Testis (tissue), 2 donors: ENCODE measurements at regions not wholly inside any gene's neighbourhood (a gene's known extent, or its start where the extent isn't known, plus 50 kb on each side); places are given as distances from the start of the nearest gene placed in this dataset.

Source experiments
- DNase-seq: peaks from one replicate; pipeline ENCODE4 v3.0.0-alpha.2; 2019
- H3K27ac ChIP-seq, 2 donors: fragments of 200-600 bp; sonication (generic); one replicate each; pipeline ENCODE4 v1.5.1; 2019
- H3K27me3 ChIP-seq: fragments of 200-600 bp; sonication (generic); one replicate; pipeline ENCODE4 v1.5.1; 2019
- H3K36me3 ChIP-seq: fragments of 200-600 bp; sonication (generic); one replicate; pipeline ENCODE4 v1.5.1; 2017; ENCODE audit warnings: low read depth; ENCODE audit errors: missing control alignments
- H3K4me1 ChIP-seq: fragments of 200-600 bp; sonication (generic); one replicate; pipeline ENCODE4 v1.5.1; 2019
- H3K4me3 ChIP-seq, 2 donors: fragments of 200-600 bp; sonication (generic); one replicate each; pipeline ENCODE4 v1.5.1; 2017 to 2019
- H3K9me3 ChIP-seq: fragments of 200-600 bp; sonication (generic); one replicate; pipeline ENCODE4 v1.5.1; 2017
- POLR2A ChIP-seq: fragments of 450-650 bp; IDR thresholded peaks from one replicate; pipeline ENCODE4 v1.6.1; 2017; ENCODE audit warnings: antibody characterized with exemption, mild to moderate bottlenecking, moderate library complexity
- WGBS, 2 donors: methylation state at CpG; one replicate each; pipeline ENCODE4 v1.1.5; 2018; 5-methylcytosine and 5-hydroxymethylcytosine counted together
- intact Hi-C: fragments of 100-400 bp; cut with DNase I; formaldehyde crosslinking; loops from one replicate; pipeline ENCODE4 v1.15.1; 2023; ENCODE audit warnings: low total_unique reads
- TF ChIP-seq, protein P1 (sequence below), 3 experiments: fragments of 450-650 bp in 2 of 3; fragments of 200-600 bp in 1 of 3; sonication (generic) in 1 of 3; IDR thresholded peaks; one replicate each; pipeline ENCODE4 v1.5.1; 2016 to 2019; ENCODE audit warnings: antibody characterized with exemption in 3 of 3, mild to moderate bottlenecking in 2 of 3, moderate library complexity in 1 of 3

DNA sequence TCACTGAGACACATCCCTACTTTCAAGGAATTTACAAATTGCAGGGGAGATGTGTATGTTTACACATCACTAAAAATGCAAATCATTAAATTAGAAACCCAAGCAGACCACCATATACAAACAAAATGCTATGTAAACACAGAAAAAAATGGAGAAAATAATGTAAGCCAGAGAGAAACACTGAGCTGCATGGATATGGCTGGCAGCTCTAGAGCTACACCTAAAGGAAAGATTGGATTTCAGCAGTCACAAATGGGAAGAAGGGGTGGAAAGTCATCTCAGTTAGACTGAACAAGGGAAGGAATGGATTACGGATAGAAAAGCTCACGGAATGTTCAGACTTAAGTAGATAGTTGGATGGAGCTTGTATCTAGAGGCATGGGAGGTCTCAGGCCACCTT, 186.3 kb downstream of the MOSPD2 start:
- intact Hi-C loops, result no loop called here
- H3K4me3 ChIP-seq, result no peak overlapping the region
- DNase-seq, result no peak
- no peaks in the 10 kb centered on the region for H3K4me1 ChIP-seq
- no peaks in the 10 kb centered on the region for H3K36me3 ChIP-seq
- no peaks in the 10 kb centered on the region for H3K27me3 ChIP-seq
- TF ChIP-seq POLR2A, result no peak
- TF ChIP-seq, protein P1, sequence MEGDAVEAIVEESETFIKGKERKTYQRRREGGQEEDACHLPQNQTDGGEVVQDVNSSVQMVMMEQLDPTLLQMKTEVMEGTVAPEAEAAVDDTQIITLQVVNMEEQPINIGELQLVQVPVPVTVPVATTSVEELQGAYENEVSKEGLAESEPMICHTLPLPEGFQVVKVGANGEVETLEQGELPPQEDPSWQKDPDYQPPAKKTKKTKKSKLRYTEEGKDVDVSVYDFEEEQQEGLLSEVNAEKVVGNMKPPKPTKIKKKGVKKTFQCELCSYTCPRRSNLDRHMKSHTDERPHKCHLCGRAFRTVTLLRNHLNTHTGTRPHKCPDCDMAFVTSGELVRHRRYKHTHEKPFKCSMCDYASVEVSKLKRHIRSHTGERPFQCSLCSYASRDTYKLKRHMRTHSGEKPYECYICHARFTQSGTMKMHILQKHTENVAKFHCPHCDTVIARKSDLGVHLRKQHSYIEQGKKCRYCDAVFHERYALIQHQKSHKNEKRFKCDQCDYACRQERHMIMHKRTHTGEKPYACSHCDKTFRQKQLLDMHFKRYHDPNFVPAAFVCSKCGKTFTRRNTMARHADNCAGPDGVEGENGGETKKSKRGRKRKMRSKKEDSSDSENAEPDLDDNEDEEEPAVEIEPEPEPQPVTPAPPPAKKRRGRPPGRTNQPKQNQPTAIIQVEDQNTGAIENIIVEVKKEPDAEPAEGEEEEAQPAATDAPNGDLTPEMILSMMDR (IDR thresholded peaks at IDR 0.05), result no peak
- no peak overlapping the region for H3K27ac ChIP-seq
- WGBS, 2 donors, result 78 to 89% methylated on average over 2 of the region's 2 CpGs
- H3K9me3 ChIP-seq, result no peaks in the 10 kb centered on the region

- H3K9me3 ChIP-seq, result no peaks in the 10 kb centered on the region
- TF ChIP-seq, protein P1 (IDR thresholded peaks at IDR 0.05), result no peak
- no peak for TF ChIP-seq POLR2A
- WGBS, 2 donors, result 92 to 100% methylated on average over 1 to 2 of the region's 2 CpGs
- H3K27ac ChIP-seq, result no peak overlapping the region
- H3K36me3 ChIP-seq, result no peaks in the 10 kb centered on the region
- intact Hi-C loops, result no loop called here
- DNase-seq, result no peak
- no peaks in the 10 kb centered on the region for H3K4me1 ChIP-seq
- no peak overlapping the region for H3K4me3 ChIP-seq
- H3K27me3 ChIP-seq, result no peaks in the 10 kb centered on the region
These were observed 182.8 kb downstream of the MOSPD2 start for GRCh38 chrX:15056044-15056443.

- no peak for DNase-seq
- WGBS, 2 donors, result 86 to 90% methylated on average over 3 of the region's 3 CpGs
- no peak overlapping the region for H3K27ac ChIP-seq
- H3K27me3 ChIP-seq, result no peaks in the 10 kb centered on the region
- intact Hi-C loops, result no loop called here
- H3K4me3 ChIP-seq, result no peak overlapping the region
- H3K9me3 ChIP-seq, result no peaks in the 10 kb centered on the region
- TF ChIP-seq POLR2A, result no peak
- TF ChIP-seq, protein P1 (IDR thresholded peaks at IDR 0.05), result no peak
- no peaks in the 10 kb centered on the region for H3K36me3 ChIP-seq
- no peaks in the 10 kb centered on the region for H3K4me1 ChIP-seq
These were observed 182.1 kb downstream of the MOSPD2 start for GRCh38 chrX:15055146-15055930.

GRCh38 chrX:15050395-15050794, 177.2 kb downstream of the MOSPD2 start:
- TF ChIP-seq, protein P1 (IDR thresholded peaks at IDR 0.05), result no peak
- no peak for TF ChIP-seq POLR2A
- 78 to 92% methylated on average over 5 of the region's 5 CpGs for whole genome bisulfite sequencing, 2 donors
- no peaks in the 10 kb centered on the region for H3K36me3 ChIP-seq
- no peak overlapping the region for H3K4me3 ChIP-seq
- H3K9me3 ChIP-seq, result no peaks in the 10 kb centered on the region
- intact Hi-C loops, result no loop called here
- H3K27ac ChIP-seq, result no peak overlapping the region
- H3K4me1 ChIP-seq, result no peaks in the 10 kb centered on the region
- no peak for DNase-seq
- no peaks in the 10 kb centered on the region for H3K27me3 ChIP-seq

- no peak for DNase-seq
- TF ChIP-seq, protein P1 (IDR thresholded peaks at IDR 0.05), result no peak
- TF ChIP-seq POLR2A, result no peak
- no peak overlapping the region for H3K4me3 ChIP-seq
- no peaks in the 10 kb centered on the region for H3K27me3 ChIP-seq
- no peaks in the 10 kb centered on the region for H3K4me1 ChIP-seq
- H3K9me3 ChIP-seq, result no peaks in the 10 kb centered on the region
- H3K27ac ChIP-seq, result no peak overlapping the region
- intact Hi-C loops, result no loop called here
- H3K36me3 ChIP-seq, result no peaks in the 10 kb centered on the region
- WGBS, 2 donors, result 45 to 92% methylated on average over 2 of the region's 2 CpGs
These were observed 170.3 kb downstream of the MOSPD2 start for GRCh38 chrX:15043538-15043937.
